ENCODE measurements at regions not wholly inside any gene's neighbourhood (a gene's known extent, or its start where the extent isn't known, plus 50 kb on each side); places are given as distances from the start of the nearest gene placed in this dataset.

DNA sequence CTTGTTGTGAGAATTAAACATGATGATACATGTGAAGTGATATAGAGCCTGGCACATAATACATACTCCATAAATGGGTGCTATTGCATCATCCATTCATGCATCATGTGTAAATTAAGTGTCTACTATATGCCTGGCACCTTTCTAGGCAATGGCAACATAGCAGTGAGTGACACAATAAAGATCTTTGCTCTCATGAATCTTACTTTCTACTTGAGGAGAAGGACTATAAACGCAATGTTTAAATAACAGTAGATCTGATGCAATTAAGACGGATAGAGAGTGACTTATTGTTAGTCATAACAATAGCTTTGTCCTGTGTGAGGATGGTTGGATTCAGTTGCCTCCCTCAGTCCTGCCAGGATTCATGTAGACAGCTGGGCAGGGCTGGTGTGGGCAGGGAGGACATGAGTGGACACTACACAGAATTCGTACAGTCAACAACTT is 88.4 kb upstream of the NPAS2 start:
- H3K9ac ChIP-seq (ENCODE audit: control insufficient read depth, insufficient read depth, low read length) = no peak overlapping the region
- RAD21 ChIA-PET (ENCODE audit: unreplicated experiment) = no interaction called here
- no peaks in the 10 kb centered on the region for H3K36me3 ChIP-seq (ENCODE audit: control insufficient read depth in 2 of 2, insufficient read depth in 2 of 2, low read length in 1 of 2)
- no peaks in the 10 kb centered on the region for H4K20me1 ChIP-seq (ENCODE audit: control insufficient read depth, insufficient read depth)
- in situ Hi-C loops (cut with MboI) = loop anchor here (10.0 kb wide), 1 partner anchor 253 kb away; no protein-coding TSS in a partner anchor
- WGBS (ENCODE audit: insufficient coverage, insufficient replicate concordance, low lambda C conversion rate, missing lambda C conversion rate) = 44% methylated on average over 3 of the region's 3 CpGs
- BruUV-seq (replicated peaks) = no TSS peak
- H3K9me3 ChIP-seq (replicated peaks; ENCODE audit: control insufficient read depth, insufficient read depth, low read length) = no peaks in the 10 kb centered on the region
- H3K79me2 ChIP-seq (ENCODE audit: control insufficient read depth, insufficient read depth, low read length) = no peaks in the 10 kb centered on the region
- DNase-seq (ENCODE audit: low read depth, low spot score) (no peak), FAIRE-seq (no peak), ATAC-seq (no peak)
- SMC1A ChIA-PET (ENCODE audit: uncharacterized antibody, unreplicated experiment) = no interaction called here
- TF ChIP-seq GABPA (IDR thresholded peaks at IDR 0.05; ENCODE audit: low read depth) (no peak), WRNIP1 (IDR thresholded peaks at IDR 0.05; ENCODE audit: borderline replicate concordance, low read depth, low read length) (no peak), NBN (IDR thresholded peaks at IDR 0.05) (no peak), ASH2L (IDR thresholded peaks at IDR 0.05; ENCODE audit: borderline replicate concordance, low read depth) (no peak), CEBPB (IDR thresholded peaks at IDR 0.05; ENCODE audit: borderline replicate concordance in 1 of 2, low read depth in 2 of 2, low read length in 2 of 2) (no peak), MYC (IDR thresholded peaks at IDR 0.05; ENCODE audit: insufficient read depth, insufficient read length, insufficient replicate concordance, low read length, severe bottlenecking) (no peak), SP1 (IDR thresholded peaks at IDR 0.05; ENCODE audit: low read depth, low read length) (no peak), CBX3 (IDR thresholded peaks at IDR 0.05; ENCODE audit: borderline replicate concordance, low read depth) (no peak), TCF7 (IDR thresholded peaks at IDR 0.05; ENCODE audit: borderline replicate concordance) (no peak), CBX5 (IDR thresholded peaks at IDR 0.05; ENCODE audit: low read depth) (no peak), PAX5 (IDR thresholded peaks at IDR 0.05; ENCODE audit: borderline replicate concordance, low read depth, low read length) (no peak), SUZ12 (IDR thresholded peaks at IDR 0.05; ENCODE audit: unreplicated experiment) (no peak)
- TF ChIP-seq, protein P1, sequence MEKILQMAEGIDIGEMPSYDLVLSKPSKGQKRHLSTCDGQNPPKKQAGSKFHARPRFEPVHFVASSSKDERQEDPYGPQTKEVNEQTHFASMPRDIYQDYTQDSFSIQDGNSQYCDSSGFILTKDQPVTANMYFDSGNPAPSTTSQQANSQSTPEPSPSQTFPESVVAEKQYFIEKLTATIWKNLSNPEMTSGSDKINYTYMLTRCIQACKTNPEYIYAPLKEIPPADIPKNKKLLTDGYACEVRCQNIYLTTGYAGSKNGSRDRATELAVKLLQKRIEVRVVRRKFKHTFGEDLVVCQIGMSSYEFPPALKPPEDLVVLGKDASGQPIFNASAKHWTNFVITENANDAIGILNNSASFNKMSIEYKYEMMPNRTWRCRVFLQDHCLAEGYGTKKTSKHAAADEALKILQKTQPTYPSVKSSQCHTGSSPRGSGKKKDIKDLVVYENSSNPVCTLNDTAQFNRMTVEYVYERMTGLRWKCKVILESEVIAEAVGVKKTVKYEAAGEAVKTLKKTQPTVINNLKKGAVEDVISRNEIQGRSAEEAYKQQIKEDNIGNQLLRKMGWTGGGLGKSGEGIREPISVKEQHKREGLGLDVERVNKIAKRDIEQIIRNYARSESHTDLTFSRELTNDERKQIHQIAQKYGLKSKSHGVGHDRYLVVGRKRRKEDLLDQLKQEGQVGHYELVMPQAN (conservative IDR thresholded peaks at IDR 0.05) = no peak
- TF ChIP-seq, protein P2, sequence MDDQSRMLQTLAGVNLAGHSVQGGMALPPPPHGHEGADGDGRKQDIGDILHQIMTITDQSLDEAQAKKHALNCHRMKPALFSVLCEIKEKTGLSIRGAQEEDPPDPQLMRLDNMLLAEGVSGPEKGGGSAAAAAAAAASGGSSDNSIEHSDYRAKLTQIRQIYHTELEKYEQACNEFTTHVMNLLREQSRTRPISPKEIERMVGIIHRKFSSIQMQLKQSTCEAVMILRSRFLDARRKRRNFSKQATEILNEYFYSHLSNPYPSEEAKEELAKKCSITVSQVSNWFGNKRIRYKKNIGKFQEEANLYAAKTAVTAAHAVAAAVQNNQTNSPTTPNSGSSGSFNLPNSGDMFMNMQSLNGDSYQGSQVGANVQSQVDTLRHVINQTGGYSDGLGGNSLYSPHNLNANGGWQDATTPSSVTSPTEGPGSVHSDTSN (IDR thresholded peaks at IDR 0.05; ENCODE audit: insufficient replicate concordance, low read depth, low read length) = no peak
- peaks cover 0 to 2% of the 10 kb centered on the region in 2 experiments; a peak in 1 of 4 replicates for H3K27me3 ChIP-seq (replicated peaks in 1 of 2; ENCODE audit: control insufficient read depth in 2 of 2, insufficient read depth in 2 of 2, low read length in 1 of 2)
- CTCF ChIA-PET = interaction anchor here (1.1 kb wide), 1 partner anchor 253 kb away, joined by 3 read pairs; no protein-coding TSS in a partner anchor
- intact Hi-C loops (cut with micrococcal nuclease; ENCODE audit: unreplicated experiment) = loop anchor here (2.0 kb wide), 2 partner anchors 19 to 253 kb away; no protein-coding TSS in a partner anchor
- H3K4me1 ChIP-seq (ENCODE audit: control insufficient read depth, insufficient read depth, low read length) = no peaks in the 10 kb centered on the region
- POLR2A ChIA-PET = interaction anchor here (0.6 kb wide), 1 partner anchor 440 kb away, joined by 3 read pairs; no protein-coding TSS in a partner anchor
- H3K4me2 ChIP-seq (ENCODE audit: control insufficient read depth, insufficient read depth) = no peak overlapping the region
- no peak overlapping the region for H2AFZ ChIP-seq (ENCODE audit: control insufficient read depth, low read depth, low read length)
- H3K4me3 ChIP-seq = no peak overlapping the region
- H3K27ac ChIP-seq (ENCODE audit: control insufficient read depth, insufficient read depth) = no peak overlapping the region

All from GM12878 (cell line).